HEK293T (cell line): ENCODE measurements at regions not wholly inside any gene's neighbourhood (a gene's known extent, or its start where the extent isn't known, plus 50 kb on each side); places are given as distances from the start of the nearest gene placed in this dataset.
"Not testable (repeated sequence)": the region's sequence is repeated elsewhere in the genome, so short reads cannot be mapped to it uniquely, and the experiment has no call there.

ENCODE experiments used
- CTCF ChIA-PET: fragments of 350-600 bp; formaldehyde crosslinking; extraction: SDS; loops from one replicate; lab custom pipeline; 2021; ENCODE audit warnings: antibody characterized with exemption, inconsistent platforms; lab: Yijun Ruan, JAX
- POLR2A ChIA-PET: fragments of 350-600 bp; formaldehyde crosslinking; extraction: SDS; loops from one replicate; lab custom pipeline; 2020; ENCODE audit warnings: antibody characterized with exemption, inconsistent platforms; lab: Yijun Ruan, JAX
- DNase-seq: peaks from one replicate; pipeline ENCODE4 v3.0.0; 2012; ENCODE audit warnings: mixed read lengths; ENCODE audit errors: extremely low spot score
- ARNT ChIP-seq: fragments of 450-650 bp; IDR thresholded peaks from 2 replicates; pipeline ENCODE4 v1.6.1; 2017; ENCODE audit warnings: mild to moderate bottlenecking
- BHLHE40 ChIP-seq: fragments of 450-650 bp; IDR thresholded peaks from 2 replicates; pipeline ENCODE4 v1.6.1; 2016; ENCODE audit warnings: mild to moderate bottlenecking, moderate library complexity, borderline replicate concordance
- CTBP1 ChIP-seq: fragments of 450-650 bp; IDR thresholded peaks from 2 replicates; pipeline ENCODE4 v1.6.1; 2016; ENCODE audit warnings: borderline replicate concordance
- ELF4 ChIP-seq: fragments of 450-650 bp; IDR thresholded peaks from 2 replicates; pipeline ENCODE4 v1.6.1; 2017; ENCODE audit warnings: antibody characterized with exemption
- FOXA1 ChIP-seq: fragments of 450-650 bp; IDR thresholded peaks from 2 replicates; pipeline ENCODE4 v1.6.1; 2016; ENCODE audit warnings: mild to moderate bottlenecking
- FOXK2 ChIP-seq: fragments of 450-650 bp; IDR thresholded peaks from 2 replicates; pipeline ENCODE4 v1.6.1; 2016; ENCODE audit warnings: mild to moderate bottlenecking
- FOXM1 ChIP-seq: fragments of 450-650 bp; IDR thresholded peaks from 2 replicates; pipeline ENCODE4 v1.6.1; 2017; ENCODE audit warnings: mild to moderate bottlenecking, borderline replicate concordance
- HDGF ChIP-seq: fragments of 450-650 bp; IDR thresholded peaks from 2 replicates; pipeline ENCODE4 v1.6.1; 2017; ENCODE audit warnings: antibody characterized with exemption, borderline replicate concordance
- L3MBTL2 ChIP-seq: fragments of 450-650 bp; conservative IDR thresholded peaks from 2 replicates; pipeline ENCODE4 v1.6.1; 2016; ENCODE audit warnings: mild to moderate bottlenecking
- LEF1 ChIP-seq: fragments of 450-650 bp; IDR thresholded peaks from 2 replicates; pipeline ENCODE4 v1.6.1; 2017; ENCODE audit warnings: mild to moderate bottlenecking, borderline replicate concordance
- NFRKB ChIP-seq: fragments of 450-650 bp; IDR thresholded peaks from 2 replicates; pipeline ENCODE4 v1.6.1; 2016; ENCODE audit warnings: mild to moderate bottlenecking, moderate library complexity
- SP1 ChIP-seq: fragments of 450-650 bp; IDR thresholded peaks from 2 replicates; pipeline ENCODE4 v1.6.1; 2017
- SUZ12 ChIP-seq: fragments of 450-650 bp; IDR thresholded peaks from 2 replicates; pipeline ENCODE4 v1.6.1; 2016; ENCODE audit warnings: mild to moderate bottlenecking
- TARDBP ChIP-seq: fragments of 450-650 bp; IDR thresholded peaks from 2 replicates; pipeline ENCODE4 v1.6.1; 2016
- ZNF384 ChIP-seq: fragments of 450-650 bp; IDR thresholded peaks from 2 replicates; pipeline ENCODE4 v1.6.1; 2016
- TF ChIP-seq, protein P1 (sequence below): fragments of 450-650 bp; IDR thresholded peaks from 2 replicates; pipeline ENCODE4 v1.6.1; 2016

DNA sequence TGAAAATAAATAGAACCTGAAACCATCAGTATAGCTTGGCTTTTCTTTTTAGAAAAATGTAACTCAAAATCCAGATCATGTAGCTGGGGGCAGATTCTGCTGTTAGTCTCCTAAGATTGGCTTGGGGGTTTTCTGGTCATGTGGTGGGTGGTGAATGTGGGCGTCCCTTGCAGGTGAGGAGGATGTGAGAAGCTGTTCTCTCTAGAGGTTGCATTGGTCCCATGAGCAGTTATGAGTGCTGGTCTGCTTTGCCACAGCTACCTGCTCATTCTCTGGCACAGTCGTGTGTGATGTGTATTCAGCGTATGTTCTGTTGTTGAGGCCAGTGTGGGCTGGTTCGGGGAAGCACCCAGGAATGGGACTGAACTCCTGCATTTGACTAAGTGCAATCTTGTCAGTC, 466.8 kb downstream of the DIRAS2 start:
- CTCF ChIA-PET, result no interaction called here

DNA sequence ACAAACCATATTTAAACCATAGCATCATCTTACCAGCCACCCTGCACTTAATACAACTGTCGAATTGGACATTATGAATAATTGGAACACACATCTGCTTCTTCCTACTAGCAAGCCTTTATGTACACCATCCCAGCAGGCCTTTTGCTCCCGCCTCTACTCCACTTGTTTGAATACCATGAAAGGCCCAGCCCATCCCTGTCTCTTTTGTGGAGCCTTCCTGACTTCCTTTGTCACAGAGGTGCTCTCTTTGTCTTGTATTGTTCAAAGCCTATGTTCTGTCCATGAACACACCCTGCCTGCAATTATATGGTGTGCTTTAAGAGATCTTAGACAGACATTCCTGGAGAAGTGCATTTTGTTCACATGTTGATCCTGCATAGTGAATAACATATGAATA, 465.7 kb downstream of the DIRAS2 start:
- TF ChIP-seq FOXM1 (no peak), TARDBP (no peak), FOXA1 (no peak), FOXK2 (no peak), L3MBTL2 (no peak), NFRKB (no peak), CTBP1 (no peak), ZNF384 (no peak), HDGF (no peak), SUZ12 (no peak), ELF4 (no peak), ARNT (no peak), BHLHE40 (no peak)
- TF ChIP-seq, protein P1, sequence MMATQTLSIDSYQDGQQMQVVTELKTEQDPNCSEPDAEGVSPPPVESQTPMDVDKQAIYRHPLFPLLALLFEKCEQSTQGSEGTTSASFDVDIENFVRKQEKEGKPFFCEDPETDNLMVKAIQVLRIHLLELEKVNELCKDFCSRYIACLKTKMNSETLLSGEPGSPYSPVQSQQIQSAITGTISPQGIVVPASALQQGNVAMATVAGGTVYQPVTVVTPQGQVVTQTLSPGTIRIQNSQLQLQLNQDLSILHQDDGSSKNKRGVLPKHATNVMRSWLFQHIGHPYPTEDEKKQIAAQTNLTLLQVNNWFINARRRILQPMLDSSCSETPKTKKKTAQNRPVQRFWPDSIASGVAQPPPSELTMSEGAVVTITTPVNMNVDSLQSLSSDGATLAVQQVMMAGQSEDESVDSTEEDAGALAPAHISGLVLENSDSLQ, result no peak
- POLR2A ChIA-PET, result no interaction called here
- CTCF ChIA-PET, result no interaction called here
- DNase-seq, result no peak

More for the DNA sequence above, 466.8 kb downstream of the DIRAS2 start:
- DNase-seq, result no peak
- TF ChIP-seq, protein P1, result no peak
- TF ChIP-seq ZNF384 (no peak), L3MBTL2 (no peak), ELF4 (no peak)
- POLR2A ChIA-PET, result no interaction called here

DNA sequence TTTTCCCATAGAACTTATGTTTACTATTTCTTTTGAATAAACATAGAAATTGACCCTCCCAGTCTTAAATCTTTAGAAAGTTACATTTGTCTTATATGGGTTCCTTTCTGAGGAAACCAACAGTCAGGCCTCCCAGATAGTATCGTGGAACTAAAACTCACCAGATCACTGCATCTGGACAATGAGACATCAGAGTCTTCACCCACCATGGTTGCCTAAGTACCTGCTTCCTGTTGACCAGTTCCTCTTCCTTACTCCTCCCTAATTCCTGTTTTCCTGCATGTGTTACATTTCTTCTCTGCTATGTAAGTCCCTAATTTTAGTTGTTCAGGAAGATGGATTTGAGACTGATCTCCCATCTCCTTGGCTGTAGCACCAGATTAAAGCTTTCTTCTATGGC, 462.2 kb downstream of the DIRAS2 start:
- POLR2A ChIA-PET, result no interaction called here
- TF ChIP-seq LEF1 (no peak), ZNF384 (no peak), FOXM1 (no peak), ELF4 (no peak), SP1 (no peak), NFRKB (no peak), FOXA1 (no peak), BHLHE40 (no peak), ARNT (no peak), FOXK2 (no peak), CTBP1 (no peak)
- TF ChIP-seq, protein P1, result no peak
- CTCF ChIA-PET, result no interaction called here
- no peak for DNase-seq

DNA sequence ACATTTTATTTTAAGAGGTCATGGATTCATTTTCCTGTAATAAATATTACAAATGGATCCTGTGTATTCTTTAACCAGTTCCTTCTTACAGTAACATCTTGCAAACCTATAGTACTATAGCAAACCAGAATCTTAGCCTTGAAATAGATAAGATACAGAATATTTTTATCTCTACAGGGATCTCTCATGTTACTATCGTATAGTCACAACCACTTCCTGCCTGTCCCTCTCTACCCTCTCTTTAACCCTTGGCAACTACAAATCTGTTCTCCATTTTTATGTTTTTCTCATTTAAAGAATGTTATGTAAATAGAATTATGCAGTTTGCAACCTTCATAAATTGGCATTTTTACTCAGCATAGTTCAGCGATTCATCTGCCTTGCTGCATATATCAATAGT, 454.0 kb downstream of the DIRAS2 start:
- TF ChIP-seq FOXM1, result no peak
- no peak for TF ChIP-seq LEF1
- no peak for TF ChIP-seq ZNF384
- TF ChIP-seq L3MBTL2, result no peak
- TF ChIP-seq ELF4, result no peak
- no peak for TF ChIP-seq CTBP1
- no peak for TF ChIP-seq FOXK2
- POLR2A ChIA-PET, result no interaction called here
- CTCF ChIA-PET, result no interaction called here
- no peak for DNase-seq

DNA sequence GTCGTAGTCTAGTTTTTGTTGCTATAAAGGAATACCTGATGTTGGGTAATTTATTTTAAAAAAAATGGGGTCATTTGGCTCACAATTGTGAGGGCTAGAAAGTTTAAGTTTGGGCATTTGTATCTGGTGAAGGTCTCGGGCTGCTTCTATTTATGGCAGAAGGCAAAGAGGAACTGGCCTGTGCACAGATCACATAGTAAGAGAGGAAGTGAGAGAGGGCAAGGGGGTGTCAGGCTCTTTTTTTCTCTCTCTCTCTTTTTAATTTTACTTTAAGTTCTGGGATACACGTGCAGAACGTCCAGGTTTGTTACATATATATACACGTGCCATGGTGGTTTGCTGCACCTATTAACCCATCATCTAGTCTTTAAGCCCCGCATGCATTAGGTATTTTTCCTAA, 453.3 kb downstream of the DIRAS2 start:
- ChIA-PET POLR2A (no interaction called here), CTCF (no interaction called here)
- DNase-seq, result no peak
- TF ChIP-seq, protein P1, result no peak
- TF ChIP-seq LEF1 (no peak), CTBP1 (no peak), TARDBP (no peak), L3MBTL2 (no peak), SP1 (no peak), SUZ12 (no peak), FOXM1 (no peak), BHLHE40 (no peak), ELF4 (no peak), FOXA1 (no peak), HDGF (no peak), ARNT (no peak), NFRKB (no peak), FOXK2 (no peak), ZNF384 (no peak)

DNA sequence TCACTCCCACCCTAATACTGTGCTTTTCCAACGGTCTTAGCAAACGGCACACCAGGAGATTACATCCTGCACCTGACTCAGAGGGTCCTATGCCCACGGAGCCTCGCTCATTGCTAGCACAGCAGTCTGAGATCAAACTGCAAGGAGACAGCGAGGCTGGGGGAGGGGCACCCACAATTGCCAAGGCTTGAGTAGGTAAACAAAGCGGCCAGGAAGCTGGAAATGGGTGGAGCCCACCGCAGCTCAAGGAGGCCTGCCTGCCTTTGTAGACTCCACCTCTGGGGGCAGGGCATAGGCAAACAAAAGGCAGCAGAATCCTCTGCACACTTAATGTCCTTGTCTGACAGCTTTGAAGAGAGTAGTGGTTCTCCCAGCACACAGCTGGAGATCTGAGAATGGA, 450.2 kb downstream of the DIRAS2 start:
- POLR2A ChIA-PET, DNase-seq, CTCF ChIA-PET: not testable (repeated sequence)

DNA sequence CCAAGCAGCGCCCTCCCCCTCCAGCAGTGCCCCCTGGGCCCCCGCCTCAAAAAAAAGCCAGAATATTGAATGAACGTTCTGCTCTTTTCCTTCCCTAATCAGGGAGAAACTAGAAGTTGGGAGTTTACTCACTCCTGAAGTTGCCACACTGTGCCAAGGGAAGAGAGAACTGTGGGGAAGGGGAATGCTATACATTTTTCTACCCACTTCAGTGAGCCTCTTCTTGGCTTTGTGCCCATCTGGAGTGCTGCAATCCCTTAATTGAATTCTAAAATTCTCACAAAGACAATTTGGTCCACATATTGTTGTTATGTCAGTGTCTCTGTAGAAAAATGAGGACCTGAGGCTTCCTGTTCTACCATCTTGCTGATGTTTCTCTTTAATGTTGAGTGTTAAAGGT, 443.7 kb downstream of the DIRAS2 start:
- no peak for DNase-seq
- TF ChIP-seq L3MBTL2 (no peak), CTBP1 (no peak), ELF4 (no peak), BHLHE40 (no peak)
- POLR2A ChIA-PET, result no interaction called here
- CTCF ChIA-PET, result no interaction called here
